ENCODE measurements at regions not wholly inside any gene's neighbourhood (a gene's known extent, or its start where the extent isn't known, plus 50 kb on each side); places are given as distances from the start of the nearest gene placed in this dataset.
A peak's percentile ranks its signal among the peaks of the same experiment; 100 is the strongest.

DNA sequence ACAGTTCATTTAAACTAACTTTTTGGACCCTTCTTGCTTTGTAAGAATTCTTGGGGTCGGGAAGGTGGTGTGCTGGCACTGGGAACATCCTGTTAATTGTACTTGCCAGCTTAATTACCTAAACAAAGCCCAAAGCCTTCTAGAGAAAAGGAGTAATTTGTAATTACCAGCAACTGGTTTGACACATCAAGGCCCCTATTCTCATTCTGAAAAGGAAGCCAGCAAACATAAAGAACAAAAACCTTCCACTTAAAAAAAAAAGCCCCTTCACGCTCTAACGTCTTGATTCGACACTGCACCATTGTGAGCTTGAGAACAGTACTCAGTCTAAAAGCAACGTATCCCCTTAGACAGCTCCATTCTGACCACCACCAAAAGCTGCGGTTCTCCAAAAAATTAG is 74.7 kb upstream of the RPH3AL start:
- Histone ChIP-seq H3K4me1 (no peaks in the 10 kb centered on the region), H3K9me3 (peaks cover 0 to 12% of the 10 kb centered on the region in 2 donors), H3K4me3 (no peak overlapping the region), H3K27me3 (no peaks in the 10 kb centered on the region), H3K36me3 (no peaks in the 10 kb centered on the region), H3K27ac (no peak overlapping the region)
- TF ChIP-seq, protein P1, sequence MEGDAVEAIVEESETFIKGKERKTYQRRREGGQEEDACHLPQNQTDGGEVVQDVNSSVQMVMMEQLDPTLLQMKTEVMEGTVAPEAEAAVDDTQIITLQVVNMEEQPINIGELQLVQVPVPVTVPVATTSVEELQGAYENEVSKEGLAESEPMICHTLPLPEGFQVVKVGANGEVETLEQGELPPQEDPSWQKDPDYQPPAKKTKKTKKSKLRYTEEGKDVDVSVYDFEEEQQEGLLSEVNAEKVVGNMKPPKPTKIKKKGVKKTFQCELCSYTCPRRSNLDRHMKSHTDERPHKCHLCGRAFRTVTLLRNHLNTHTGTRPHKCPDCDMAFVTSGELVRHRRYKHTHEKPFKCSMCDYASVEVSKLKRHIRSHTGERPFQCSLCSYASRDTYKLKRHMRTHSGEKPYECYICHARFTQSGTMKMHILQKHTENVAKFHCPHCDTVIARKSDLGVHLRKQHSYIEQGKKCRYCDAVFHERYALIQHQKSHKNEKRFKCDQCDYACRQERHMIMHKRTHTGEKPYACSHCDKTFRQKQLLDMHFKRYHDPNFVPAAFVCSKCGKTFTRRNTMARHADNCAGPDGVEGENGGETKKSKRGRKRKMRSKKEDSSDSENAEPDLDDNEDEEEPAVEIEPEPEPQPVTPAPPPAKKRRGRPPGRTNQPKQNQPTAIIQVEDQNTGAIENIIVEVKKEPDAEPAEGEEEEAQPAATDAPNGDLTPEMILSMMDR (IDR thresholded peaks at IDR 0.05), result no peak
- DNase-seq (ENCODE audit: low spot score in 2 of 2), result no peak
- intact Hi-C loops (cut with DNase I), result no loop called here

DNA sequence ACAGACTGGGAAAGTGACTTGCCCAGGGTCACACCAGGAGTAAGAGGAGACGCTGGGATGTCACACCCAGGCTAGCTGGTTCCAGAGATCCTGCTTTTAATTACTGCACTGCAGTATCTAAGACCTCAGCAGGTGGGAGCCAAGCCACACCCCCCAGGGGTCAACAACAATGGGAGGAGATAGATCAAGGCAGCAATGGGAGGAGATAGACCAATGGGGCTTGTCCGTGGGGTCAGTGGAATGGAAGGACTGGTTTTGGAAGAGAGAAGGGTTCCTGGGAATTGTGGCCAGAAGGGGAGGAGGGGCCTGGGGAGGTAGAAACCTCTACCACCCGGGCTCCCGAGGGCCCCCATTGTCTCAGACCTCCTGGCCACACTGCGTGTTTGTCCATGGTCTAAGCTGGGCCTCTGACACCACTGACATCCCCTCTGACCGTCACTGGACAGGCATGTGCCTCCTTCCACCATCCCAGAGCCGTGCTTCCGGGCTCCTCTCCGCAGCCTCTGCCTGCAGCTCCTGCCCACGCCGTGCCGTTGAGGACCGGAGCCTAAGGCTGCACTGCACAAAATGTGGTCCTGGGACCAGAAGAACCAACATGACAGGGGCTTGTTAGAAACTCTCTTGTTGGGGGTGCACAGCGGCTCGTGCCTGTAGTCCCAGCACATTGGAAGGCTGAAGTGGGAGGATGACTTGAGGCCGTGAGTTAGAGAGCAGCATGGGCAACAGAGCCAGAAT is 69.8 kb upstream of the RPH3AL start:
- Histone ChIP-seq H3K27me3 (no peaks in the 10 kb centered on the region), H3K36me3 (no peaks in the 10 kb centered on the region), H3K4me3 (no peak overlapping the region), H3K27ac (no peak overlapping the region), H3K4me1 (no peaks in the 10 kb centered on the region), H3K9me3 (no peaks in the 10 kb centered on the region)
- intact Hi-C loops (cut with DNase I), result no loop called here
- TF ChIP-seq, protein P1 (IDR thresholded peaks at IDR 0.05), result no peak
- DNase-seq (ENCODE audit: low spot score in 2 of 2), result no peak

DNA sequence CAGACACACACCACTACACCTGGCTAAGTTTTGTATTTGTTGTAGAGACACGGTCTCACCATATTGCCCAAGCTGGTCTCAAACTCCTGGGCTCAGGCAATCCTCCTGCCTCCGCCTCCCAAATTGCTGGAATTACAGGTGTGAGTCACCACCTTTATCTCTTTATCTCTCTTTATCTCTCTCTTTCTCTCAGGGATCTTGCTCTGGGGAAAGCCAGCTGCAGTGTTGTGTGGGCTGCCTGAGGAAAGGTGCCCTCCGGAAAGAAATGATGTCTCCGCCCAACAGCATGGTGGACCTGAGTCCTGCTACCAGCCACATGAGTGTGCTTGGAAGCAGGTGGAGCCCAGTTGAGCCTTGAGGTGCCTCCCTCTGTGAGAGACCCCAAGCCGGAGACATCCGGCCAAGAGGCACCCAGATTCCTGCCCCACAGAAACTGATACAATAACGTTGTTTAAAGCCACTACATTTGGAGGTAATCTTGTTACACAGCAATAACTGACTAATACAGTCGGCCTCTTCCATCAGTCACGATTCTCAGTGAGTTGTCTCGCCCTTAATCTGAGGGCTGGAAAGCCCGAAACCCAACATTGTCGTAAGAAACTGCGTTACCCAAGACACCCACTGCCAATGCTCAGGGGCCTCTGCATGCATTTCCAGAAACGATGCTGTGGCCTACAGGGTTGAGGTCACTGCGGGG is 68.0 kb upstream of the RPH3AL start:
- H3K27me3 ChIP-seq, result no peaks in the 10 kb centered on the region
- TF ChIP-seq, protein P1 (IDR thresholded peaks at IDR 0.05), result no peak

DNA sequence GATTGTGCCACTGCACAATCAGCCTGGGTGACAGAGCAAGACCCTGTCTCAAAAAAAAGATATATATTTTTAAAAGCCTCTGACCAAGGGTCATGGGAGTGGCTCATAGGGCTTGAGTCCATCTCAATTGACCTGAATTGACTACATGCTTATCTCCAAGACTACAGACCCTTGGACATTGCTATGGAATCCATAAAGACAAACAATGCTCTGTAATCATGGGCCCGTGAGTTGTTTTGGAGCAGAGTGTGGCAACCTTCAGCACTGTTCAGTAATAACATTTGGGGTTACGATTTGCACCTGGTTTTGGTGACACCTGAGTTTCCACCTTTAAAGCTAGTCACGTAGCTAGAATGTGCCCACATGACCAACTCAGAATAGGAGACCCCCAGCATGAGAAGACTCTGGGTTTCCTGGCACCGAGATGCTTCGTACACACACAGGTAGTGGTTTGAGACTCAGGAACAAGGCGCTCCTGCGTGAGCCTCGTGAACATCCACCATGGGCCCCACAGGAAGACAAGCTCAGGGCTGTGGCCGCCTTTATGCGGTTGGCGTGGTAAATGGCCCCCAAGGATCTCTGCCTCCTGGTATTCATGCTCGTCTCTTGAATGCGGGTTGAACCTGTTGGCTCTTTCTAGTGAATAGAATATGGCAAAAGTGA is 66.6 kb upstream of the RPH3AL start:
- Histone ChIP-seq H3K4me3 (no peak overlapping the region), H3K27ac (no peak overlapping the region), H3K27me3 (no peaks in the 10 kb centered on the region), H3K9me3 (no peaks in the 10 kb centered on the region), H3K36me3 (peaks cover 0 to under 1% of the 10 kb centered on the region in 2 donors), H3K4me1 (no peaks in the 10 kb centered on the region)
- TF ChIP-seq, protein P1 (IDR thresholded peaks at IDR 0.05), result no peak
- intact Hi-C loops (cut with DNase I), result no loop called here
- peak in 1 of 2 donors; percentile 51 for DNase-seq (ENCODE audit: low spot score in 2 of 2)

More for the DNA sequence above, 68.0 kb upstream of the RPH3AL start:
- H3K4me1 ChIP-seq, result no peaks in the 10 kb centered on the region
- H3K36me3 ChIP-seq, result no peaks in the 10 kb centered on the region
- no peak overlapping the region for H3K27ac ChIP-seq
- H3K4me3 ChIP-seq, result no peak overlapping the region
- intact Hi-C loops (cut with DNase I), result no loop called here
- DNase-seq (ENCODE audit: low spot score in 2 of 2), result peak in 1 of 2 donors; percentile 18
- no peaks in the 10 kb centered on the region for H3K9me3 ChIP-seq

GRCh38 chr17:418421-418751 is 65.8 kb upstream of the RPH3AL start:
- TF ChIP-seq, protein P1 (IDR thresholded peaks at IDR 0.05), result no peak
- DNase-seq (ENCODE audit: low spot score in 2 of 2), result peak in 1 of 2 donors; percentile 30
- intact Hi-C loops (cut with DNase I), result no loop called here

More at GRCh38 chr17:418421-418751, 65.8 kb upstream of the RPH3AL start:
- H3K4me1 ChIP-seq, result no peaks in the 10 kb centered on the region
- peaks cover 0 to 4% of the 10 kb centered on the region in 2 donors for H3K36me3 ChIP-seq
- H3K9me3 ChIP-seq, result no peaks in the 10 kb centered on the region
- H3K27me3 ChIP-seq, result no peaks in the 10 kb centered on the region
- no peak overlapping the region for H3K4me3 ChIP-seq
- no peak overlapping the region for H3K27ac ChIP-seq

Measured in ascending aorta (tissue), 2 donors.